K562 (cell line): ENCODE measurements at regions not wholly inside any gene's neighbourhood (a gene's known extent, or its start where the extent isn't known, plus 50 kb on each side); places are given as distances from the start of the nearest gene placed in this dataset.
A peak's percentile ranks its signal among the peaks of the same experiment; 100 is the strongest.

Experiments used
- ATAC-seq: fragments of 200-7000 bp; cut with Tn5 transposase; 3 replicates; pipeline ENCODE4 v1.9.1; 2020; ENCODE audit warnings: moderate library complexity
- BruUV-seq: library from RNA; stranded (reverse); fragments of 400-500 nt; replicated peaks from 2 replicates; lab custom pipeline; 2021; lab: Mats Ljungman, UMichigan
- CTCF ChIA-PET: fragments of 300-600 bp; formaldehyde crosslinking; extraction: SDS; loops from one replicate; lab custom pipeline; 2021; ENCODE audit warnings: low intra/inter-chr PET ratio; lab: Yijun Ruan, JAX
- POLR2A ChIA-PET: fragments of 300-600, 350-650 bp; sonication (Branson Sonifier 250); formaldehyde crosslinking; extraction: SDS; loops from one replicate; lab custom pipeline; 2021; ENCODE audit warnings: antibody characterized with exemption, inconsistent platforms; lab: Yijun Ruan, JAX
- DNase-seq, 4 experiments: peaks; one replicate each; pipeline versions ENCODE4 v3.0.0 to v3.0.0-alpha.2; 2011 to 2018; ENCODE audit warnings: low spot score in 3 of 4, mixed read lengths in 3 of 4; ENCODE audit errors: extremely low read depth in 1 of 4
- FAIRE-seq: peaks from 2 replicates; lab custom pipeline; 2011; peaks lifted over from hg19 to GRCh38; lab: Jason Lieb, UNC
- H2AFZ ChIP-seq: 2 replicates; pipeline ENCODE4 v1.6.0; 2011; ENCODE audit warnings: low read depth, low read length, control low read depth, inconsistent platforms
- H3K27ac ChIP-seq: fragments of 200-600 bp; 3 replicates; pipeline ENCODE4 v1.8.0; 2011; ENCODE audit warnings: low read depth, mild to moderate bottlenecking, control low read depth, inconsistent platforms, low read length, moderate library complexity, mixed read lengths; ENCODE audit errors: extremely low read depth
- H3K27me3 ChIP-seq, 2 experiments: fragments of 300-600 bp in 1 of 2; 2 replicates in 1 of 2; 3 replicates in 1 of 2; pipeline versions ENCODE4 v1.6.0 to v1.8.0; 2011; ENCODE audit warnings: inconsistent platforms in 2 of 2, low read length in 2 of 2, mild to moderate bottlenecking in 1 of 2, mixed read lengths in 1 of 2, moderate library complexity in 1 of 2; ENCODE audit not compliant: control insufficient read depth in 2 of 2, insufficient read depth in 2 of 2
- H3K36me3 ChIP-seq: fragments of 300-600 bp; 3 replicates; pipeline ENCODE4 v1.8.0; 2011; ENCODE audit warnings: mild to moderate bottlenecking, low read length, inconsistent platforms; ENCODE audit not compliant: control insufficient read depth, insufficient read depth
- H3K4me1 ChIP-seq, 2 experiments: fragments of 200-600 bp in 1 of 2; replicated peaks in 1 of 2; 2 replicates in 1 of 2; 3 replicates in 1 of 2; pipeline versions ENCODE4 v1.5.1 to v1.8.0; 2011; ENCODE audit warnings: inconsistent platforms in 2 of 2, low read length in 2 of 2, mild to moderate bottlenecking in 1 of 2, mixed read lengths in 1 of 2, moderate library complexity in 1 of 2; ENCODE audit not compliant: control insufficient read depth in 2 of 2, insufficient read depth in 2 of 2
- H3K4me2 ChIP-seq: 2 replicates; pipeline ENCODE4 v1.6.1; 2011; ENCODE audit warnings: low read length, control low read depth, inconsistent platforms, mixed read lengths; ENCODE audit not compliant: insufficient read depth
- H3K4me3 ChIP-seq: fragments of 200-600 bp; sonication (generic), shearing (Covaris generic); 2 replicates; pipeline ENCODE4 v1.5.1; 2016; ENCODE audit warnings: control low read depth, inconsistent platforms
- H3K79me2 ChIP-seq: fragments of 200-600 bp; 3 replicates; pipeline ENCODE4 v1.8.0; 2011; ENCODE audit warnings: low read length, inconsistent platforms; ENCODE audit not compliant: control insufficient read depth, insufficient read depth
- H3K9ac ChIP-seq, 2 experiments: 2 replicates each; pipeline versions ENCODE4 v1.6.0 to v1.6.1; 2011; ENCODE audit warnings: low read depth in 2 of 2, low read length in 2 of 2, control low read depth in 1 of 2, inconsistent platforms in 1 of 2, mild to moderate bottlenecking in 1 of 2, mixed read lengths in 1 of 2; ENCODE audit not compliant: insufficient read depth in 1 of 2
- H3K9me1 ChIP-seq: one replicate; pipeline ENCODE4 v1.6.0; 2011; ENCODE audit warnings: inconsistent platforms, mild to moderate bottlenecking, low read length, moderate library complexity; ENCODE audit not compliant: control insufficient read depth, insufficient read depth
- H3K9me3 ChIP-seq: replicated peaks from 2 replicates; pipeline ENCODE4 v1.5.1; 2011; ENCODE audit warnings: low read depth, low read length, inconsistent platforms; ENCODE audit not compliant: control insufficient read depth, insufficient read depth
- H4K20me1 ChIP-seq: replicated peaks from 2 replicates; pipeline ENCODE4 v1.6.1; 2011; ENCODE audit warnings: low read length, inconsistent platforms, mixed read lengths; ENCODE audit not compliant: control insufficient read depth, insufficient read depth
- CBFA2T2 ChIP-seq: fragments of 450-650 bp; conservative IDR thresholded peaks from 2 replicates; pipeline ENCODE4 v1.6.1; 2017; ENCODE audit warnings: mild to moderate bottlenecking
- KLF6 ChIP-seq: fragments of 250-450 bp; sonication (Bioruptor Pico); IDR thresholded peaks from 2 replicates; pipeline ENCODE4 v1.4.0; 2020; ENCODE audit warnings: mild to moderate bottlenecking, moderate library complexity, borderline replicate concordance
- NFIX ChIP-seq: fragments of 250-450 bp; sonication (Bioruptor Pico); IDR thresholded peaks from 2 replicates; pipeline ENCODE4 v1.4.0; 2020; ENCODE audit warnings: low read depth, mild to moderate bottlenecking, moderate library complexity
- RCOR1 ChIP-seq, 2 experiments: IDR thresholded peaks; 2 replicates each; pipeline ENCODE4 v1.6.1; 2012; ENCODE audit warnings: low read depth in 2 of 2, low read length in 2 of 2, borderline replicate concordance in 1 of 2, improper control_type of control experiment in 1 of 2
- SMARCB1 ChIP-seq: IDR thresholded peaks from 2 replicates; pipeline ENCODE4 v1.6.1; 2011; ENCODE audit warnings: improper control_type of control experiment, low read depth; ENCODE audit not compliant: insufficient read length
- SPI1 ChIP-seq: IDR thresholded peaks from 2 replicates; pipeline ENCODE4 v1.6.1; 2011; ENCODE audit warnings: low read depth, low read length, control low read depth, borderline replicate concordance
- TEAD4 ChIP-seq, 2 experiments: sonication (generic) in 1 of 2; formaldehyde crosslinking in 1 of 2; IDR thresholded peaks; 2 replicates each; pipeline versions ENCODE4 v1.6.1 to v1.8.0; 2012 to 2022; ENCODE audit warnings: borderline replicate concordance in 1 of 2, inconsistent platforms in 1 of 2, low read length in 1 of 2, mild to moderate bottlenecking in 1 of 2, missing genetic modification reagents in 1 of 2
- TFAP4 ChIP-seq: sonication (generic); formaldehyde crosslinking; IDR thresholded peaks from 2 replicates; pipeline ENCODE4 v1.8.0; 2022; ENCODE audit warnings: missing genetic modification reagents, mild to moderate bottlenecking, moderate library complexity, borderline replicate concordance
- ZBTB43 ChIP-seq: sonication (generic); formaldehyde crosslinking; IDR thresholded peaks from 2 replicates; pipeline ENCODE4 v1.8.0; 2023; ENCODE audit warnings: mild to moderate bottlenecking, missing genetic modification reagents
- ZHX1 ChIP-seq: fragments of 150-350 bp; conservative IDR thresholded peaks from 2 replicates; pipeline ENCODE4 v1.6.1; 2014; ENCODE audit warnings: low read length
- ZNF274 ChIP-seq: IDR thresholded peaks from 2 replicates; pipeline ENCODE4 v1.6.1; 2011; ENCODE audit warnings: low read depth, mild to moderate bottlenecking, low read length, moderate library complexity, borderline replicate concordance
- ZNF3 ChIP-seq: fragments of 250-450 bp; sonication (Bioruptor Pico); IDR thresholded peaks from 2 replicates; pipeline ENCODE4 v1.5.0; 2021; ENCODE audit warnings: mild to moderate bottlenecking, moderate library complexity
- WGBS: fragments of 100-300 bp; shearing (Covaris generic); methylation state at CpG from one replicate; pipeline ENCODE4 v1.1.6; 2016; ENCODE audit warnings: low coverage, mixed read lengths; ENCODE audit not compliant: insufficient coverage; ENCODE audit errors: missing lambda C conversion rate; 5-methylcytosine and 5-hydroxymethylcytosine counted together
- in situ Hi-C: fragments of 300-500 bp; cut with MboI; formaldehyde crosslinking; loops from 4 replicates; pipeline ENCODE4 v1.15.0; 2018; ENCODE audit warnings: inconsistent platforms, mixed read lengths
- intact Hi-C: fragments of 100-400 bp; cut with micrococcal nuclease; formaldehyde crosslinking; loops from 2 replicates; pipeline ENCODE4 v1.14.2; 2022

- TF ChIP-seq RCOR1 (IDR thresholded peaks at IDR 0.05; ENCODE audit: borderline replicate concordance in 1 of 2, low read depth in 2 of 2, low read length in 2 of 2): 0 out of 4 replicates have a peak, but pooled peaks of 1 of the 2 experiments have one; percentile 20
Observed at GRCh38 chr2:105592288-105592687, 152.4 kb upstream of the NCK2 start (continued).

- ChIA-PET CTCF (no interaction called here), POLR2A (interaction anchor here (0.7 to 1.2 kb wide), 3 partner anchors 10 to 14 kb away, joined by 4 to 6 read pairs (median 4); no protein-coding TSS in a partner anchor)
- H2AFZ ChIP-seq: no peak overlapping the region
- in situ Hi-C loops (no loop called here), intact Hi-C loops (no loop called here)
- H3K4me3 ChIP-seq: no peak overlapping the region
- H3K4me1 ChIP-seq: peaks cover 7 to 9% of the 10 kb centered on the region in 2 experiments; a peak in 4 of 5 replicates
- H3K36me3 ChIP-seq: no peaks in the 10 kb centered on the region
- no peak overlapping the region for H3K9ac ChIP-seq
- H3K79me2 ChIP-seq: no peaks in the 10 kb centered on the region
- FAIRE-seq (no peak), ATAC-seq (no peak), DNase-seq (no peak)
- no peaks in the 10 kb centered on the region for H4K20me1 ChIP-seq
- H3K9me1 ChIP-seq: no peaks in the 10 kb centered on the region
- H3K27ac ChIP-seq: no peak overlapping the region
- no peaks in the 10 kb centered on the region for H3K27me3 ChIP-seq
- BruUV-seq: no TSS peak
- no peaks in the 10 kb centered on the region; the same call in 1 of the 2 replicates for H3K9me3 ChIP-seq
- H3K4me2 ChIP-seq: no peak overlapping the region
- WGBS: 65% methylated on average over 8 of the region's 8 CpGs
- TF ChIP-seq KLF6 (CRISPR knock-in tag): no peak
- TF ChIP-seq SPI1: no peak
- no peak for TF ChIP-seq ZNF274
- no peak for TF ChIP-seq NFIX (CRISPR knock-in tag)
- TF ChIP-seq ZHX1: no peak
- no peak for TF ChIP-seq TEAD4 (IDR thresholded peaks at IDR 0.05; ENCODE audit: low read length)
- no peak for TF ChIP-seq TEAD4 (CRISPR knock-in tag; IDR thresholded peaks at IDR 0.05; ENCODE audit: borderline replicate concordance)
- TF ChIP-seq SMARCB1: no peak
- TF ChIP-seq ZBTB43 (CRISPR knock-in tag): no peak
- TF ChIP-seq ZNF3 (CRISPR knock-in tag): no peak
- TF ChIP-seq CBFA2T2: no peak
- no peak for TF ChIP-seq TFAP4
Observed at GRCh38 chr2:105590780-105591660, 153.7 kb upstream of the NCK2 start.
